GM21423 (cell line): ENCODE measurements at regions not wholly inside any gene's neighbourhood (a gene's known extent, or its start where the extent isn't known, plus 50 kb on each side); places are given as distances from the start of the nearest gene placed in this dataset.

Experiments
- ATAC-seq: cut with Tn5 transposase; IDR thresholded peaks from one replicate; pipeline ENCODE4 v1.9.1; 2021; ENCODE audit warnings: mild to moderate bottlenecking, moderate library complexity; ENCODE audit not compliant: unreplicated experiment

DNA sequence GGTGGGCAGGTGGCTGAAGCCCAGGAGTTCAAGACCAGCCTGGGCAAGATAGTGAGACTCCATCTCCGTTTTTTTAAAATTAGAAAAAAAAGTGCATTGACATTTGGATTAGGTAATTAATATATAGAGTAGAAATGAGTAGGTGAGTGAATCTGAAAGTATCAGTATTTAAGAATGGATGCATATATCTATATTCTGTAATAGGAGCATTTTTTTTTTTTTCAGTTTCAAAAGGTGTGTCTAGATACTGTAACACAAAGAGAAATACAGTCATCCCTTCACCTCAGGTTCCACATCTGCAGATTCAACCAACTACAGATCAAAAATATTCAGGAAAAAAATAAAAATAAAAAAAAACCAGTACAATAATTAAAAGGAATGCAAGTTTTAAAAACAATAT, 50.8 kb downstream of the RBM27 start:
- ATAC-seq, result no peak

DNA sequence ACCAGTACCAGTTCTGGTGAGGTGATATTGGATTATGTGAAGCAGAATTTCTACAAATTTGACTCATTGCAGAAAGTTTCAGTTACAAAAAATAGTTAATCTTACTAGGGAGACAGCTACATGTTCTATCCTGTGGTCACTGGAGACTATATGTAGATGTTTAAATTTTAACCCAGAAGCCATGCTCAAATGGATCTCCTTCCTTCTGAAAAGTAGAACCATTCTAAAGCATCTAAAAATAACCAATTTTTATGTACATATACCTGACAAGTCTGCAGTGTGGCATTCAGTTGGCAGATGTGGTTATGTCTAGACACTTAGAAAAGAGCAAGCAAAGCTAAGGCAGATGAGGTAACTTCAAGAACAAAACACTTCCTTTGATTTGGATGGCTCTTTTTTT, 65.5 kb upstream of the POU4F3 start:
- peak; percentile 89 for ATAC-seq

DNA sequence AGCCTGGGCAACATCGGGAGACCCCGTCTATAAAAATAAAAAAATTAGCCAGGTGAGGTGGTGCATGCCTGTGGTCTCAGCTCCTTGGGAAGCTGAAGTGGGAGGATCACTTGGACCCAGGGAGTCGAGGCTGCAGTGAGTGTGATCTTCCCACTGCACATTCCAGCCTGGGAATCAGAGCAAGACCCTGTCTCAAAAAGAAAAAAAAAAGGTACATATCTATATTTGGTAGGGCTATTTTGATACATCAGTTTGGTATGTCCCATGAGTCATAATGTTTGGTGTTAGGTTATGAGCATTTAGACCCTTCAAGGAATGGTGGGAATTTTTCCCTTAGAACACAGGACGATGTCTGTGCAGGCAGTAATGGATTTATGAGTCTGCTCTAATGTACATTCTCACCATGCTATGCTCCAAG, 55.3 kb upstream of the POU4F3 start:
- no peak for ATAC-seq

DNA sequence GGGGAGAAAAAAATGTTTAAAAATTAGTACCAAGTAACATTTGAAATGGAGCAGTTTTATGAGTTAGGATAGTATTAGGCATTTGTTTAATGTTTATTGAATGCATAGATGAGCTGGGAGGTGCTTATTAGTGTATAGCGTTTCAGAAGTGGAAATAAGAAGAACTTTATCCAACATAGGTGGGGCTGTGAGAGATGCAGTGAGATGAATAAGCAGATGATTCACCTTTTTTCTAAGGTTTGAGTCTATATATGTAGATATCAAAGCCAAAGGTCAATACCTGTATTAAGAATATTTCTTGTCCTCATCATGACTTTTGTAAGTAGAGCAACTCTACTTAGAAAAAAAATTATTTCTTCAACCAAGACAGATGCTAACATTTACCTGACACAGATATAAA, 54.6 kb upstream of the POU4F3 start:
- no peak for ATAC-seq
